GM23338 (cell line): ENCODE measurements at regions not wholly inside any gene's neighbourhood (a gene's known extent, or its start where the extent isn't known, plus 50 kb on each side); places are given as distances from the start of the nearest gene placed in this dataset.
"Not testable (repeated sequence)": the region's sequence is repeated elsewhere in the genome, so short reads cannot be mapped to it uniquely, and the experiment has no call there.

Source experiments
- ATAC-seq: fragments of 200-7000 bp; cut with Tn5 transposase; 3 replicates; pipeline ENCODE4 v1.9.1; 2020
- DNase-seq: peaks from one replicate; pipeline ENCODE4 v3.0.0-alpha.2; 2015; ENCODE audit warnings: low spot score
- H2AFZ ChIP-seq: fragments of 200-600 bp; sonication (generic); 2 replicates; pipeline ENCODE4 v1.8.0; 2016; ENCODE audit warnings: antibody characterized with exemption, mild to moderate bottlenecking, moderate library complexity
- H3F3A ChIP-seq: fragments of 200-600 bp; sonication (generic); replicated peaks from 2 replicates; pipeline ENCODE4 v1.8.0; 2017; ENCODE audit warnings: antibody characterized with exemption, mixed run types, low read depth
- H3K27ac ChIP-seq: fragments of 200-600 bp; sonication (generic); 2 replicates; pipeline ENCODE4 v1.6.1; 2016; ENCODE audit warnings: low read depth
- H3K27me3 ChIP-seq: fragments of 200-600 bp; sonication (generic); 2 replicates; pipeline ENCODE4 v1.8.0; 2016; ENCODE audit warnings: mild to moderate bottlenecking, mixed run types, moderate library complexity; ENCODE audit not compliant: insufficient read depth
- H3K36me3 ChIP-seq: fragments of 200-600 bp; sonication (generic); 2 replicates; pipeline ENCODE4 v1.8.0; 2016; ENCODE audit warnings: mild to moderate bottlenecking; ENCODE audit not compliant: insufficient read depth
- H3K4me1 ChIP-seq: fragments of 200-600 bp; sonication (generic); 2 replicates; pipeline ENCODE4 v1.8.0; 2016; ENCODE audit warnings: mild to moderate bottlenecking, moderate library complexity; ENCODE audit not compliant: insufficient read depth
- H3K4me2 ChIP-seq: fragments of 200-600 bp; sonication (generic); 2 replicates; pipeline ENCODE4 v1.7.1; 2017; ENCODE audit warnings: mixed run types
- H3K4me3 ChIP-seq: fragments of 200-600 bp; sonication (generic); 2 replicates; pipeline ENCODE4 v1.6.1; 2016; ENCODE audit warnings: mixed run types
- H3K79me2 ChIP-seq: fragments of 200-600 bp; sonication (generic); replicated peaks from 2 replicates; pipeline ENCODE4 v1.8.0; 2017; ENCODE audit warnings: mild to moderate bottlenecking; ENCODE audit not compliant: insufficient read depth
- H3K9me2 ChIP-seq: fragments of 200-600 bp; sonication (generic); 2 replicates; pipeline ENCODE4 v1.8.0; 2017; ENCODE audit not compliant: insufficient read depth
- H4K20me1 ChIP-seq: fragments of 200-600 bp; sonication (generic); replicated peaks from 2 replicates; pipeline ENCODE4 v1.8.0; 2017; ENCODE audit warnings: mild to moderate bottlenecking; ENCODE audit not compliant: insufficient read depth
- H3K27ac Mint-ChIP-seq: 2 replicates; pipeline ENCODE4 v1.8.0; 2020; ENCODE audit warnings: inconsistent platforms, mild to moderate bottlenecking, moderate library complexity, mixed read lengths
- H3K27me3 Mint-ChIP-seq: 3 replicates; pipeline ENCODE4 v1.8.0; 2022; ENCODE audit warnings: low read depth, mild to moderate bottlenecking, moderate library complexity, mixed read lengths, inconsistent platforms; ENCODE audit not compliant: insufficient read depth, poor library complexity
- H3K36me3 Mint-ChIP-seq: 3 replicates; pipeline ENCODE4 v1.8.0; 2021; ENCODE audit warnings: low read depth, mild to moderate bottlenecking, inconsistent platforms, moderate library complexity, mixed read lengths
- H3K4me1 Mint-ChIP-seq: 3 replicates; pipeline ENCODE4 v1.8.0; 2020; ENCODE audit warnings: mild to moderate bottlenecking, inconsistent platforms, mixed read lengths
- H3K4me3 Mint-ChIP-seq: 3 replicates; pipeline ENCODE4 v1.8.0; 2021; ENCODE audit warnings: moderate library complexity, mild to moderate bottlenecking, inconsistent platforms, mixed read lengths
- H3K9me3 Mint-ChIP-seq: 3 replicates; pipeline ENCODE4 v1.8.0; 2020; ENCODE audit warnings: moderate library complexity, mild to moderate bottlenecking, inconsistent platforms, mixed read lengths
- CTCF ChIP-seq, 2 experiments: fragments of 200-600 bp in 1 of 2; sonication (generic) in 1 of 2; conservative IDR thresholded peaks; 2 replicates each; pipeline versions ENCODE4 v1.5.1 to v1.6.1; 2016 to 2017; ENCODE audit warnings: antibody characterized with exemption in 2 of 2, low read depth in 2 of 2, mild to moderate bottlenecking in 2 of 2, moderate library complexity in 1 of 2
- ETS1 ChIP-seq: IDR thresholded peaks from 2 replicates; pipeline ENCODE4 v1.6.1; 2016; ENCODE audit warnings: antibody characterized with exemption
- EZH2 ChIP-seq: fragments of 200-600 bp; sonication (generic); IDR thresholded peaks from one replicate; pipeline ENCODE4 v1.8.0; 2017; ENCODE audit warnings: antibody characterized with exemption, mild to moderate bottlenecking, low read depth; ENCODE audit not compliant: unreplicated experiment
- JUNB ChIP-seq: IDR thresholded peaks from one replicate; pipeline ENCODE4 v1.6.1; 2016; ENCODE audit warnings: antibody characterized with exemption; ENCODE audit not compliant: unreplicated experiment
- NANOG ChIP-seq: IDR thresholded peaks from 2 replicates; pipeline ENCODE4 v1.6.1; 2016; ENCODE audit warnings: antibody characterized with exemption, borderline replicate concordance
- POLR2AphosphoS5 ChIP-seq: IDR thresholded peaks from 2 replicates; pipeline ENCODE4 v1.6.1; 2016; ENCODE audit warnings: antibody characterized with exemption, low read depth
- REST ChIP-seq: IDR thresholded peaks from one replicate; pipeline ENCODE4 v1.6.1; 2018; ENCODE audit warnings: antibody characterized with exemption; ENCODE audit not compliant: unreplicated experiment
- STAT1 ChIP-seq: IDR thresholded peaks from one replicate; pipeline ENCODE4 v1.6.1; 2016; ENCODE audit warnings: antibody characterized with exemption; ENCODE audit not compliant: unreplicated experiment
- ZNF114 ChIP-seq: fragments of 250-450 bp; sonication (Bioruptor Pico); IDR thresholded peaks from 2 replicates; pipeline ENCODE4 v1.5.0; 2020; ENCODE audit warnings: mild to moderate bottlenecking, moderate library complexity
- ZNF331 ChIP-seq: fragments of 250-450 bp; sonication (Bioruptor Pico); IDR thresholded peaks from 2 replicates; pipeline ENCODE4 v1.5.0; 2020; ENCODE audit warnings: low read depth, mild to moderate bottlenecking, moderate library complexity

- no peak for TF ChIP-seq REST
- TF ChIP-seq JUNB = no peak
- TF ChIP-seq ETS1 = no peak
- no peak for TF ChIP-seq ZNF331
- TF ChIP-seq CTCF (conservative IDR thresholded peaks at IDR 0.05; ENCODE audit: low read depth in 2 of 2) = no peak
- TF ChIP-seq STAT1 = no peak
- no peak for TF ChIP-seq EZH2
- TF ChIP-seq ZNF114 = no peak
- no peak for TF ChIP-seq NANOG
- no peak for TF ChIP-seq POLR2AphosphoS5
These were observed 134.0 kb upstream of the FAM174A start (continued) for GRCh38 chr5:100401149-100401548.

GRCh38 chr5:100398815-100399214 lies 136.4 kb upstream of the FAM174A start:
- H4K20me1 ChIP-seq, H3K36me3 Mint-ChIP-seq, H3K9me2 ChIP-seq, H2AFZ ChIP-seq, ATAC-seq, H3K4me3 Mint-ChIP-seq, H3K79me2 ChIP-seq, H3K27ac Mint-ChIP-seq, DNase-seq, H3K9me3 Mint-ChIP-seq, H3K4me1 Mint-ChIP-seq, H3F3A ChIP-seq, H3K27me3 Mint-ChIP-seq, H3K4me1 ChIP-seq, H3K27me3 ChIP-seq, H3K4me2 ChIP-seq, H3K27ac ChIP-seq, H3K4me3 ChIP-seq, H3K36me3 ChIP-seq: not testable (repeated sequence)

- H3K27ac Mint-ChIP-seq, H3K36me3 Mint-ChIP-seq, H3K36me3 ChIP-seq, H4K20me1 ChIP-seq, H3K27me3 Mint-ChIP-seq, H3K9me3 Mint-ChIP-seq, H3K79me2 ChIP-seq, H3K27ac ChIP-seq, H3F3A ChIP-seq, H3K4me3 ChIP-seq, H3K4me1 Mint-ChIP-seq, H3K9me2 ChIP-seq, H3K4me2 ChIP-seq, H2AFZ ChIP-seq, H3K27me3 ChIP-seq, DNase-seq, ATAC-seq, H3K4me3 Mint-ChIP-seq, H3K4me1 ChIP-seq: not testable (repeated sequence)
These were observed 155.8 kb upstream of the FAM174A start for GRCh38 chr5:100379254-100379858.

GRCh38 chr5:100364757-100365478 lies 170.3 kb upstream of the FAM174A start:
- H3K9me3 Mint-ChIP-seq = peaks cover 11% of the 10 kb centered on the region
- not testable (repeated sequence) for H3F3A ChIP-seq, H3K9me2 ChIP-seq, H3K27ac Mint-ChIP-seq, ATAC-seq, H3K27me3 ChIP-seq, H3K4me3 ChIP-seq, H3K36me3 ChIP-seq, H2AFZ ChIP-seq, H3K36me3 Mint-ChIP-seq, DNase-seq, H3K4me1 ChIP-seq, H3K27ac ChIP-seq, H3K27me3 Mint-ChIP-seq, H4K20me1 ChIP-seq, H3K79me2 ChIP-seq, H3K4me3 Mint-ChIP-seq, H3K4me1 Mint-ChIP-seq, H3K4me2 ChIP-seq
